ENCODE measurements at regions not wholly inside any gene's neighbourhood (a gene's known extent, or its start where the extent isn't known, plus 50 kb on each side); places are given as distances from the start of the nearest gene placed in this dataset.

GRCh38 chr7:26507108-26507987 is 215.7 kb downstream of the SNX10 start:
- Mint-ChIP-seq H3K9me3 (no peaks in the 10 kb centered on the region), H3K36me3 (no peaks in the 10 kb centered on the region), H3K27ac (no peak overlapping the region), H3K4me3 (no peak overlapping the region), H3K27me3 (peaks cover 15% of the 10 kb centered on the region), H3K4me1 (no peaks in the 10 kb centered on the region)
- DNase-seq (ENCODE audit: low spot score in 2 of 2), result no peak
- no peak for ATAC-seq (ENCODE audit: low read depth)

- Mint-ChIP-seq H3K4me3 (no peak overlapping the region), H3K4me1 (no peaks in the 10 kb centered on the region), H3K36me3 (no peaks in the 10 kb centered on the region), H3K27me3 (peaks cover 16% of the 10 kb centered on the region), H3K9me3 (no peaks in the 10 kb centered on the region), H3K27ac (no peak overlapping the region)
- ATAC-seq (ENCODE audit: low read depth) (no peak), DNase-seq (ENCODE audit: low spot score in 2 of 2) (no peak)
These were observed 216.8 kb downstream of the SNX10 start for GRCh38 chr7:26508481-26508880.

GRCh38 chr7:26508917-26509316 is 217.3 kb downstream of the SNX10 start:
- no peak for ATAC-seq (ENCODE audit: low read depth)
- no peaks in the 10 kb centered on the region for H3K9me3 Mint-ChIP-seq
- no peaks in the 10 kb centered on the region for H3K4me1 Mint-ChIP-seq
- no peak for DNase-seq (ENCODE audit: low spot score in 2 of 2)
- no peak overlapping the region for H3K27ac Mint-ChIP-seq
- no peak overlapping the region for H3K4me3 Mint-ChIP-seq
- peaks cover 13% of the 10 kb centered on the region for H3K27me3 Mint-ChIP-seq
- H3K36me3 Mint-ChIP-seq, result no peaks in the 10 kb centered on the region

GRCh38 chr7:26510231-26510957 is 218.7 kb downstream of the SNX10 start:
- Mint-ChIP-seq H3K27me3 (peaks cover 13% of the 10 kb centered on the region), H3K36me3 (no peaks in the 10 kb centered on the region), H3K9me3 (no peaks in the 10 kb centered on the region), H3K27ac (no peak overlapping the region), H3K4me3 (no peak overlapping the region), H3K4me1 (no peaks in the 10 kb centered on the region)
- ATAC-seq (ENCODE audit: low read depth) (no peak), DNase-seq (ENCODE audit: low spot score in 2 of 2) (no peak)

DNA sequence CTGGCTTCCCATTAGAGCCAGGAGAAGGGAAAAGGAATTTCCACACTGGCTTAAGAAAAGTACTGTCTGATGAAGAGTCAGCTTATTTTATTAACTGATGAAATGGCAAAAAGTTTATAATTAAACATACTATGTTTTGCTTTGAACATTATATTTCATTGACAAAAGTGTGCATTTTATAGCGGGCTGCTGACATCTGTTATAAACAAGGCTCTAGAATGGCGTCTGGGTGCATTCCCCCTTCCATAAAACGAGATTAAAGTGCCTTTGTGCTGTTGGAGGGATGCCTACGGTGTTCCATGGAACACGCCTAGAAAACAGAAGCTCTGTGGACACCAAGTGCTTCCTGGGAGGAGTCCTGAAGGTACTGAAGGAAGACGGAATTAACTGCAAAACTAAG is 220.2 kb downstream of the SNX10 start:
- ATAC-seq (ENCODE audit: low read depth), result no peak

GRCh38 chr7:26512737-26513136 is 221.1 kb downstream of the SNX10 start:
- H3K4me1 Mint-ChIP-seq, result no peaks in the 10 kb centered on the region
- no peaks in the 10 kb centered on the region for H3K36me3 Mint-ChIP-seq
- H3K27me3 Mint-ChIP-seq, result peaks cover 17% of the 10 kb centered on the region
- no peak for ATAC-seq (ENCODE audit: low read depth)
- DNase-seq (ENCODE audit: low spot score in 2 of 2), result no peak
- H3K27ac Mint-ChIP-seq, result no peak overlapping the region
- no peaks in the 10 kb centered on the region for H3K9me3 Mint-ChIP-seq
- no peak overlapping the region for H3K4me3 Mint-ChIP-seq

More for the DNA sequence above, 220.2 kb downstream of the SNX10 start:
- Mint-ChIP-seq H3K4me1 (no peaks in the 10 kb centered on the region), H3K27ac (no peak overlapping the region), H3K4me3 (no peak overlapping the region), H3K27me3 (peaks cover 17% of the 10 kb centered on the region), H3K9me3 (no peaks in the 10 kb centered on the region), H3K36me3 (no peaks in the 10 kb centered on the region)
- DNase-seq (ENCODE audit: low spot score in 2 of 2), result no peak

- ATAC-seq (ENCODE audit: low read depth), result no peak
- no peak overlapping the region for H3K27ac Mint-ChIP-seq
- H3K9me3 Mint-ChIP-seq, result no peaks in the 10 kb centered on the region
These were observed 222.3 kb downstream of the SNX10 start for GRCh38 chr7:26513948-26514347.

GRCh38 chr7:26514633-26515032 is 223.0 kb downstream of the SNX10 start:
- H3K9me3 Mint-ChIP-seq, result no peaks in the 10 kb centered on the region
- H3K4me1 Mint-ChIP-seq, result no peaks in the 10 kb centered on the region
- ATAC-seq (ENCODE audit: low read depth) (no peak), DNase-seq (ENCODE audit: low spot score in 2 of 2) (no peak)
- peaks cover 16% of the 10 kb centered on the region for H3K27me3 Mint-ChIP-seq
- H3K27ac Mint-ChIP-seq, result no peak overlapping the region
- H3K36me3 Mint-ChIP-seq, result no peaks in the 10 kb centered on the region
- no peak overlapping the region for H3K4me3 Mint-ChIP-seq

More at GRCh38 chr7:26513948-26514347, 222.3 kb downstream of the SNX10 start:
- no peak overlapping the region for H3K4me3 Mint-ChIP-seq
- H3K4me1 Mint-ChIP-seq, result no peaks in the 10 kb centered on the region
- H3K36me3 Mint-ChIP-seq, result no peaks in the 10 kb centered on the region
- DNase-seq (ENCODE audit: low spot score in 2 of 2), result no peak
- H3K27me3 Mint-ChIP-seq, result peaks cover 16% of the 10 kb centered on the region

DNA sequence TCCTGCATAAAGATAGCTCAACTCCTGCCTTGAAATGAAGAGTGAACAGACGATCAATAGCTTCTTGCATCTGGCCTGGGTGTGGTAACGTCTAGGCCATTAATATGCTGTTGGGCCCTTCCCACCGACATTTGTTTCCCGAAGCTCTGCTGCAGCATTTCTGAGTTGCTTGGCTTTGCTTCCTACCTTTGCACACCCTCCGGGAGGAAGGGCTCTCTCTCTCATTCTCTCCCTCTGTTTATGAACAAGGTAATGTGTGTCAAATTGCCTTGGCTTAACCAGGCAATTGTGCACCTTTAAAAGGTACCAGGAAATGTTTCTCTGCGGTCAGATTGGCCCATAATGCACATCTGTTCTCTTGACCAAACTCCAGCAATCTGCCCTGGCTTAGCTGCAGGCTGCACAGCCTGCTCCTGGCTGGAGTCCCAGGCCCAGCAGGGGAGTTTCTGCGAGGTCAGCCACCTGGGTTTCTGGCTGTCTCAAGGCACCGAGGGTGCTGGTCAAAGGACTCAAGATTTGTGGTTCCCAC is 223.7 kb downstream of the SNX10 start:
- H3K4me3 Mint-ChIP-seq, result no peak overlapping the region
- H3K4me1 Mint-ChIP-seq, result no peaks in the 10 kb centered on the region
- H3K27me3 Mint-ChIP-seq, result peaks cover 17% of the 10 kb centered on the region
- H3K36me3 Mint-ChIP-seq, result no peaks in the 10 kb centered on the region
- H3K9me3 Mint-ChIP-seq, result no peaks in the 10 kb centered on the region
- ATAC-seq (ENCODE audit: low read depth) (no peak), DNase-seq (ENCODE audit: low spot score in 2 of 2) (no peak)
- H3K27ac Mint-ChIP-seq, result no peak overlapping the region

DNA sequence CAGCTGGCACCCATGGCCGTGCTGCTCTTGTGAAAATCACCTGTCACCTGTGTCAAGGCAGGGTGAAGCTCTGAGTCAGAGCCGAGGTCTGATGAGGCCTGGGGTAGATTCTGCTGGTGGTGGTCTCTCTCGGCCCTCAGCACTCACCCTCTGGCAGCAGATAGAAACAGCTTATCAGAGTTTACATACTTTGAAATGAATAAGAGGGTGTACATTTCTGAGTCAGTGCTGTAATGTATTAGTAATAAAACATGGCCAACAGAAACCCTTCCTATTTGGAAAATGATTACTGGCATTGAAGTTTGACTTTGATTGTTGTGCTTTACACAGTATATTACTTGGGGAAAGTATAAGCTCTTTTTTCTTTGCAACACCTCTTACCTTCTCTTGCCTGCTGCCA is 228.8 kb downstream of the SNX10 start:
- DNase-seq (ENCODE audit: low spot score in 2 of 2) (no peak), ATAC-seq (ENCODE audit: low read depth) (no peak)
- Mint-ChIP-seq H3K27me3 (peaks cover 14% of the 10 kb centered on the region), H3K9me3 (peaks cover 4% of the 10 kb centered on the region), H3K36me3 (no peaks in the 10 kb centered on the region), H3K4me3 (no peak overlapping the region), H3K27ac (no peak overlapping the region), H3K4me1 (peaks cover 2% of the 10 kb centered on the region)

DNA sequence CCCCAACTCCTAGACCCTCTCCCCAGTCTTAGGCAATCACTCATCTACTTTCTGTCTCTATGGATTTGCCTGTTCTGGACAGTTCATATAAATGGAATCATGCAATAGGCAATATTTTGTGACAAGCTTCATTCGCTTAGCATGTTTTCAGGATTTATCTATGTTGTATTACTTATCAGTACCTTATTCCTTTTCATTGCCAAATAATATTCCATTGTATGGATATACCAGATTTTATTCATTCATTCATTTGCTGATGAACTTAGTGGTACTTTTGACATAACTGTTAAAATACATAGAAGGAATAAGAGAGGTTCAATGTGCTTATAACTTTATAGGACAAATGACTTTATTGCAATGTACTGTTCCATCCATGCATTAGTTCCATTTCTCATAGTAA is 231.0 kb downstream of the SNX10 start:
- H3K9me3 Mint-ChIP-seq, result peaks cover 4% of the 10 kb centered on the region
- ATAC-seq (ENCODE audit: low read depth), result no peak
- DNase-seq (ENCODE audit: low spot score in 2 of 2), result no peak
- no peak overlapping the region for H3K27ac Mint-ChIP-seq
- peaks cover 7% of the 10 kb centered on the region for H3K27me3 Mint-ChIP-seq
- H3K4me3 Mint-ChIP-seq, result no peak overlapping the region
- peaks cover 2% of the 10 kb centered on the region for H3K4me1 Mint-ChIP-seq
- no peaks in the 10 kb centered on the region for H3K36me3 Mint-ChIP-seq

DNA sequence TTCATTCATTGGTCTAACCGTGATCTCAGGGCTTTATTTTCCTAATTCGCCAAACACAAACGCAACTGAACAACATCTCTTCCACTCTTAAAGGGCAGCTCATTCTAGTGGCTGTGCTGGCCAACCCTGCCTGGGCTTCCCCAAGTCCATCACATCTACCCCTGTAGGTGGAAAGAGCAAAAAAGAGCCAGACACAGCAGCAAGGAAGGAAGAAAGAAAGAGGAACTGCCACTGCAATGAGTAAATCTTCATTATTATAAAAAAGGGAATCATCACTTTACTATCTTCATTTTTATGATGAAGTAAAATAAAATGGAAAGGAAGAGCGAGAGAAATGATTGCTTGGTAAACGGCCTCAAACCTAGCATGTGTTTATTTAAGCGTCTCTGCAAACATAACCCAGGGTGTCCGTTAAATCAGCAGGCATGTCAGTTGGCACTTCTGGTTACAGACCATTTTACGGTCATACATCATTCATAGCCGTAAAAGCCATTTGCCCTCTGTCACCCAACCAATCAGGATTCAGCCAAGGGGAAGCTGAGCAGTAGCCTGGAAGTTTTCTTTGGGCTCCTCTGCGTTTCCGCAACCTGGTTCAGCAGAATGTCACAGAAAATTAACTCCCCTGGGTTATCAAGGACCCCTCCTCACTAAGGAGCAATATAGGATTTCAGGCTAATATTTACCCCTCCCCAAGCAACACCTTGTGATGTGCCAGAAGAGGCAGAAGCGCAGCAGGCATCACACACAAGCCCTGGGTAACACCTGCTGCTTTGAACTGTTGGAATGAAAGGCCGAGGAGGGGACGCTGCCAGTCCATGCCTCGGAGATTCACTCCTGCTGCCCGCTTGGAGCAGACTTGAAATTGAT is 234.0 kb downstream of the SNX10 start:
- DNase-seq (ENCODE audit: low spot score in 2 of 2) (no peak), ATAC-seq (ENCODE audit: low read depth) (no peak)
- Mint-ChIP-seq H3K4me3 (no peak overlapping the region), H3K27me3 (peaks cover 5% of the 10 kb centered on the region), H3K27ac (no peak overlapping the region), H3K36me3 (no peaks in the 10 kb centered on the region), H3K4me1 (peaks cover 2% of the 10 kb centered on the region), H3K9me3 (peaks cover 4% of the 10 kb centered on the region)

DNA sequence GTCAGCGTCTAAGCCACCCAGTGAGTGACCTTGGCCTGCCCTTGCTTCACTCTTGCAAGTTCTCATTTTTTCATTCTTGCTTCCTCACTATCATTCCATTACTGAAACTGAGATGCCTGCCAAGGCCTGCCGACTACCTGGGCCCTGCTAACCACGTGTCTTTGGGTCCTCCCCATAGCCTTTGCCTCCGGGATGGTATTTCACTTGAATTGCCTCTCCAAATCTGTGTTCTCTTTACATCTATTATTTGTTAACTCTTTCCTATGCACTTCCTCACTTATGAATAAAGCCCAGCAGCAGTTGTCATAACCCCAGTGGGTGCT is 234.6 kb downstream of the SNX10 start:
- ATAC-seq (ENCODE audit: low read depth) (no peak), DNase-seq (ENCODE audit: low spot score in 2 of 2) (no peak)
- H3K4me3 Mint-ChIP-seq, result no peak overlapping the region
- H3K27me3 Mint-ChIP-seq, result peaks cover 7% of the 10 kb centered on the region
- H3K4me1 Mint-ChIP-seq, result peaks cover 2% of the 10 kb centered on the region
- peaks cover 4% of the 10 kb centered on the region for H3K9me3 Mint-ChIP-seq
- H3K36me3 Mint-ChIP-seq, result no peaks in the 10 kb centered on the region
- no peak overlapping the region for H3K27ac Mint-ChIP-seq

DNA sequence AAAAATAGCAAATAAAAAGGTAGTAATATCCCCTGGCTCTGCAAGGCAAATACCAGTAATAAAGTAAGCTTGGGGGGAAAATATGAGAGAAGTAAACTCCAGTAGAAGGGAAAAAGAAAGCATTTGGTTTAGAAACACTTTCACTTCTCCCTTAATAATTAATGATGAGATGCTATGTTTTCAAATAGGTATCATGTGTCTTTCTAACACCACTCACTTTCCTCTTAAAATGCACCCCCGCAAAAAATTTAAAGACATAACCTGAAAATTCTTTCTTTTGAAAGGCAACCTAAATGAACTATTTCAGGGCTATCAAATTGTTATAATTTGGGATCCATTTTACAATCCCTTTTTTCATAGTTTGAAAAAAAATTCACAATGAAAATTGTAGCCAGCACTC is 240.3 kb downstream of the SNX10 start:
- Mint-ChIP-seq H3K27ac (no peak overlapping the region), H3K4me1 (no peaks in the 10 kb centered on the region), H3K9me3 (no peaks in the 10 kb centered on the region), H3K27me3 (peaks cover 21% of the 10 kb centered on the region), H3K36me3 (no peaks in the 10 kb centered on the region), H3K4me3 (no peak overlapping the region)
- ATAC-seq (ENCODE audit: low read depth), result no peak
- no peak for DNase-seq (ENCODE audit: low spot score in 2 of 2)

Data from memory B cell (primary cell).